ENCODE measurements at regions not wholly inside any gene's neighbourhood (a gene's known extent, or its start where the extent isn't known, plus 50 kb on each side); places are given as distances from the start of the nearest gene placed in this dataset.

- Mint-ChIP-seq H3K27ac (no peak overlapping the region), H3K9me3 (no peaks in the 10 kb centered on the region), H3K27me3 (peaks cover 0 to 11% (median 0%) of the 10 kb centered on the region in 5 donors), H3K36me3 (no peaks in the 10 kb centered on the region), H3K4me3 (no peak overlapping the region), H3K4me1 (no peaks in the 10 kb centered on the region)
- DNase-seq (no peak), ATAC-seq (no peak)
- CTCF ChIA-PET: no interaction called here
- H3K4me3 ChIP-seq (ENCODE audit: low read length): no peak overlapping the region
- H3K36me3 ChIP-seq (ENCODE audit: control insufficient read depth in 2 of 3, insufficient read depth in 3 of 3, low read length in 3 of 3): no peaks in the 10 kb centered on the region
- no peaks in the 10 kb centered on the region for H3K27me3 ChIP-seq (ENCODE audit: control insufficient read depth in 2 of 2, insufficient read depth in 2 of 2, low read length in 2 of 2)
- POLR2A ChIA-PET: no interaction called here
- no peaks in the 10 kb centered on the region for H3K9me3 ChIP-seq (ENCODE audit: control insufficient read depth in 2 of 3, low read length in 3 of 3)
- H3K27ac ChIP-seq (ENCODE audit: low read depth, low read length): no peak overlapping the region
- no peaks in the 10 kb centered on the region for H3K4me1 ChIP-seq (ENCODE audit: control insufficient read depth in 2 of 2, insufficient read depth in 2 of 2, low read length in 2 of 2)
- intact Hi-C loops (cut with micrococcal nuclease): no loop called here
These were observed 231.0 kb upstream of the CHRNA7 start for GRCh38 chr15:31799319-31799714.

- no peaks in the 10 kb centered on the region for H3K9me3 Mint-ChIP-seq
- no peak overlapping the region for H3K27ac Mint-ChIP-seq
- intact Hi-C loops (cut with micrococcal nuclease): no loop called here
- Histone ChIP-seq H3K4me1 (ENCODE audit: control insufficient read depth in 2 of 2, insufficient read depth in 2 of 2, low read length in 2 of 2) (no peaks in the 10 kb centered on the region), H3K27ac (ENCODE audit: low read depth, low read length) (no peak overlapping the region), H3K4me3 (ENCODE audit: low read length) (no peak overlapping the region), H3K9me3 (ENCODE audit: control insufficient read depth in 2 of 3, low read length in 3 of 3) (no peaks in the 10 kb centered on the region), H3K27me3 (ENCODE audit: control insufficient read depth in 2 of 2, insufficient read depth in 2 of 2, low read length in 2 of 2) (no peaks in the 10 kb centered on the region), H3K36me3 (ENCODE audit: control insufficient read depth in 2 of 3, insufficient read depth in 3 of 3, low read length in 3 of 3) (no peaks in the 10 kb centered on the region)
- H3K36me3 Mint-ChIP-seq: no peaks in the 10 kb centered on the region
- no peak overlapping the region for H3K4me3 Mint-ChIP-seq
- ATAC-seq: no peak
- no peaks in the 10 kb centered on the region for H3K4me1 Mint-ChIP-seq
- POLR2A ChIA-PET: no interaction called here
- CTCF ChIA-PET: no interaction called here
- H3K27me3 Mint-ChIP-seq: peaks cover 0 to 11% (median 0%) of the 10 kb centered on the region in 5 donors
- DNase-seq: no peak
These were observed 230.5 kb upstream of the CHRNA7 start for GRCh38 chr15:31799715-31800321.

GRCh38 chr15:31801152-31801551 lies 229.2 kb upstream of the CHRNA7 start:
- no peaks in the 10 kb centered on the region for H3K9me3 ChIP-seq (ENCODE audit: control insufficient read depth in 2 of 3, low read length in 3 of 3)
- no peak overlapping the region for H3K27ac ChIP-seq (ENCODE audit: low read depth, low read length)
- H3K4me3 ChIP-seq (ENCODE audit: low read length): no peak overlapping the region
- CTCF ChIA-PET: no interaction called here
- DNase-seq (no peak), ATAC-seq (no peak)
- POLR2A ChIA-PET: no interaction called here
- Mint-ChIP-seq H3K4me3 (no peak overlapping the region), H3K27me3 (peaks cover 0 to 11% (median 0%) of the 10 kb centered on the region in 5 donors), H3K9me3 (no peaks in the 10 kb centered on the region), H3K27ac (no peak overlapping the region), H3K4me1 (no peaks in the 10 kb centered on the region), H3K36me3 (no peaks in the 10 kb centered on the region)
- no peaks in the 10 kb centered on the region for H3K36me3 ChIP-seq (ENCODE audit: control insufficient read depth in 2 of 3, insufficient read depth in 3 of 3, low read length in 3 of 3)
- H3K27me3 ChIP-seq (ENCODE audit: control insufficient read depth in 2 of 2, insufficient read depth in 2 of 2, low read length in 2 of 2): no peaks in the 10 kb centered on the region
- intact Hi-C loops (cut with micrococcal nuclease): no loop called here
- no peaks in the 10 kb centered on the region for H3K4me1 ChIP-seq (ENCODE audit: control insufficient read depth in 2 of 2, insufficient read depth in 2 of 2, low read length in 2 of 2)

- H3K36me3 ChIP-seq (ENCODE audit: control insufficient read depth in 2 of 3, insufficient read depth in 3 of 3, low read length in 3 of 3): no peaks in the 10 kb centered on the region
- H3K36me3 Mint-ChIP-seq: no peaks in the 10 kb centered on the region
- peak overlapping the region in 1 of 9 donors; percentile 29 for H3K27ac Mint-ChIP-seq
- ATAC-seq (no peak), DNase-seq (no peak)
- no peaks in the 10 kb centered on the region for H3K4me1 ChIP-seq (ENCODE audit: control insufficient read depth in 2 of 2, insufficient read depth in 2 of 2, low read length in 2 of 2)
- ChIA-PET CTCF (no interaction called here), POLR2A (no interaction called here)
- H3K4me1 Mint-ChIP-seq: no peaks in the 10 kb centered on the region
- no peaks in the 10 kb centered on the region for H3K27me3 ChIP-seq (ENCODE audit: control insufficient read depth in 2 of 2, insufficient read depth in 2 of 2, low read length in 2 of 2)
- H3K4me3 Mint-ChIP-seq: no peak overlapping the region
- H3K27me3 Mint-ChIP-seq: peaks cover 0 to 11% (median 0%) of the 10 kb centered on the region in 5 donors
- H3K27ac ChIP-seq (ENCODE audit: low read depth, low read length): no peak overlapping the region
- no peaks in the 10 kb centered on the region for H3K9me3 ChIP-seq (ENCODE audit: control insufficient read depth in 2 of 3, low read length in 3 of 3)
- intact Hi-C loops (cut with micrococcal nuclease): no loop called here
- H3K4me3 ChIP-seq (ENCODE audit: low read length): no peak overlapping the region
- no peaks in the 10 kb centered on the region for H3K9me3 Mint-ChIP-seq
These were observed 227.6 kb upstream of the CHRNA7 start for GRCh38 chr15:31802761-31803160.

- Histone ChIP-seq H3K4me3 (ENCODE audit: low read length) (no peak overlapping the region), H3K36me3 (ENCODE audit: control insufficient read depth in 2 of 3, insufficient read depth in 3 of 3, low read length in 3 of 3) (no peaks in the 10 kb centered on the region), H3K27me3 (ENCODE audit: control insufficient read depth in 2 of 2, insufficient read depth in 2 of 2, low read length in 2 of 2) (no peaks in the 10 kb centered on the region), H3K27ac (ENCODE audit: low read depth, low read length) (no peak overlapping the region), H3K9me3 (ENCODE audit: control insufficient read depth in 2 of 3, low read length in 3 of 3) (no peaks in the 10 kb centered on the region), H3K4me1 (ENCODE audit: control insufficient read depth in 2 of 2, insufficient read depth in 2 of 2, low read length in 2 of 2) (no peaks in the 10 kb centered on the region)
- CTCF ChIA-PET: no interaction called here
- intact Hi-C loops (cut with micrococcal nuclease): no loop called here
- ATAC-seq (no peak), DNase-seq (no peak)
- no peaks in the 10 kb centered on the region for H3K4me1 Mint-ChIP-seq
- no peaks in the 10 kb centered on the region for H3K9me3 Mint-ChIP-seq
- peaks cover 0 to 11% (median 0%) of the 10 kb centered on the region in 5 donors for H3K27me3 Mint-ChIP-seq
- H3K36me3 Mint-ChIP-seq: no peaks in the 10 kb centered on the region
- no peak overlapping the region for H3K4me3 Mint-ChIP-seq
- H3K27ac Mint-ChIP-seq: no peak overlapping the region
- POLR2A ChIA-PET: no interaction called here
These were observed 226.9 kb upstream of the CHRNA7 start for GRCh38 chr15:31803388-31803884.

- Mint-ChIP-seq H3K27me3 (peaks cover 0 to 11% (median 0%) of the 10 kb centered on the region in 5 donors), H3K4me1 (no peaks in the 10 kb centered on the region), H3K36me3 (no peaks in the 10 kb centered on the region), H3K4me3 (no peak overlapping the region), H3K27ac (no peak overlapping the region), H3K9me3 (no peaks in the 10 kb centered on the region)
- Histone ChIP-seq H3K27ac (ENCODE audit: low read depth, low read length) (no peak overlapping the region), H3K4me3 (ENCODE audit: low read length) (no peak overlapping the region), H3K27me3 (ENCODE audit: control insufficient read depth in 2 of 2, insufficient read depth in 2 of 2, low read length in 2 of 2) (no peaks in the 10 kb centered on the region), H3K9me3 (ENCODE audit: control insufficient read depth in 2 of 3, low read length in 3 of 3) (no peaks in the 10 kb centered on the region), H3K4me1 (ENCODE audit: control insufficient read depth in 2 of 2, insufficient read depth in 2 of 2, low read length in 2 of 2) (no peaks in the 10 kb centered on the region), H3K36me3 (ENCODE audit: control insufficient read depth in 2 of 3, insufficient read depth in 3 of 3, low read length in 3 of 3) (no peaks in the 10 kb centered on the region)
- ChIA-PET CTCF (no interaction called here), POLR2A (no interaction called here)
- DNase-seq (no peak), ATAC-seq (no peak)
- intact Hi-C loops (cut with micrococcal nuclease): no loop called here
These were observed 225.1 kb upstream of the CHRNA7 start for GRCh38 chr15:31805090-31805662.

- Histone ChIP-seq H3K36me3 (ENCODE audit: control insufficient read depth in 2 of 3, insufficient read depth in 3 of 3, low read length in 3 of 3) (no peaks in the 10 kb centered on the region), H3K9me3 (ENCODE audit: control insufficient read depth in 2 of 3, low read length in 3 of 3) (no peaks in the 10 kb centered on the region), H3K27ac (ENCODE audit: low read depth, low read length) (no peak overlapping the region), H3K4me3 (ENCODE audit: low read length) (no peak overlapping the region), H3K4me1 (ENCODE audit: control insufficient read depth in 2 of 2, insufficient read depth in 2 of 2, low read length in 2 of 2) (no peaks in the 10 kb centered on the region), H3K27me3 (ENCODE audit: control insufficient read depth in 2 of 2, insufficient read depth in 2 of 2, low read length in 2 of 2) (no peaks in the 10 kb centered on the region)
- H3K4me1 Mint-ChIP-seq: no peaks in the 10 kb centered on the region
- no peak overlapping the region for H3K4me3 Mint-ChIP-seq
- ChIA-PET CTCF (no interaction called here), POLR2A (no interaction called here)
- intact Hi-C loops (cut with micrococcal nuclease): no loop called here
- ATAC-seq (no peak), DNase-seq (no peak)
- no peaks in the 10 kb centered on the region for H3K36me3 Mint-ChIP-seq
- no peaks in the 10 kb centered on the region for H3K9me3 Mint-ChIP-seq
- peaks cover 0 to 6% (median 0%) of the 10 kb centered on the region in 5 donors for H3K27me3 Mint-ChIP-seq
- H3K27ac Mint-ChIP-seq: no peak overlapping the region
These were observed 224.2 kb upstream of the CHRNA7 start for GRCh38 chr15:31806106-31806505.
